Activated CD8-positive, alpha-beta memory T cell treated with anti-CD3 and anti-CD28 coated beads for 1 hour (primary cell): ENCODE measurements at regions not wholly inside any gene's neighbourhood (a gene's known extent, or its start where the extent isn't known, plus 50 kb on each side); places are given as distances from the start of the nearest gene placed in this dataset.
A peak's percentile ranks its signal among the peaks of the same experiment; 100 is the strongest.
"Not testable (repeated sequence)": the region's sequence is repeated elsewhere in the genome, so short reads cannot be mapped to it uniquely, and the experiment has no call there.

Experiments used
- DNase-seq, 2 donors: peaks; one replicate each; pipeline ENCODE4 v3.0.0-alpha.2; 2020; ENCODE audit warnings: low read depth in 1 of 2; ENCODE audit errors: extremely low read depth in 1 of 2

DNA sequence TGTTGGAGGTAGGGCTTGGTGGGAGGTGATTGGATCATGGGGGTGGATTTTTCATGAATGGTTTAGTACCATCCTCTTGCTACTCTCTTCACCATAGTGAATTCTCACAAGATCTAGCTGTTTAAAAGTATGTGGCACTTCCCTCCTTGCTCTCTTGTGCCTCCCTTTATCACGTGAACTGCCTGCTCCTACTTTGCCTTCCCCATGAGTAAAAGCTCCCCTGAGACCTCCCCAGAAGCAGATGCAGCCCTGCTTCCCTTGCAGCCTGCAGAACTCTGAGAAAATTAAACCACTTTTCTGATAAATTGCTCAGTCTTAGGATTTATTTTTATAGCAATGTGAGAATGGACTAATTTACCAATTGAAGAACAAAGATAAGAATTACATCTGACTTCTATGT lies 223.1 kb downstream of the RNF144A start:
- DNase-seq: no peak

DNA sequence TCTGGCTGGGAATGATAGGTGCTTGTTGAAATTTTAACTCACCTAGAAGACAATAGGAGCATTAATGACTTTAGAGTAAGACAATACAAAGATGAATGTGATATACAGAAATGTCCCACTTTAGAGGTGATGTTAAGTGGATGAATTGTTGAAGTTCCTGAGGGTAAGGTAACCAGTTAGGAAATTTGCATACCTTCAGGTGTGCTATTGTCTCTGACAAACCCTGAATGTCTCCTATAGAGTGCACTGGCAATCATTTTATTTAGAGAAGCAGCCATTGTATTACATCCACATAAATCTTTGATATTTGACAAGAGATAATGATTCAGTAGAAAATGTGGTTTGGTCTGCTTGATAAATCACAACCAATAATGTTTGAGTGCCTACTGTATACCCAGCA lies 228.5 kb downstream of the RNF144A start:
- DNase-seq: no peak

DNA sequence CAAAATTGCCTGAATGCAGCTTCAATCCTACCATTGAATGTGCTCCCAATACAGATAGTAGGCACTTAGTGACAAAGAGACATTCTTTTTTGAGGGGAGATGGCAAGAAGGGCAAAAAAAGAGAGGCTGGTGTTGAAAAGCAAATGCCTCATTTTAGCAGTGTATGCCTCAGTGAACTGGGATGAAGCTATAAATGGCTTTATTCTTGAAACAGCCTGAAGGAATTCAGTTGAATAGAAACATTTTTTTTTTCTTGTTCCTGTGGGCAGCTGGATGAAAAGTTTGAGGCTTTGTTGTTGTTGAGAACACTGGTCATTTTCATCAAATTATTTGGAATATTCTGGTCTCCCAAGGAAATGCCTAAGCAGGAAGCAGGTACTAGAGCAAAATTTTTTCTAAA lies 228.9 kb downstream of the RNF144A start:
- no peak for DNase-seq

DNA sequence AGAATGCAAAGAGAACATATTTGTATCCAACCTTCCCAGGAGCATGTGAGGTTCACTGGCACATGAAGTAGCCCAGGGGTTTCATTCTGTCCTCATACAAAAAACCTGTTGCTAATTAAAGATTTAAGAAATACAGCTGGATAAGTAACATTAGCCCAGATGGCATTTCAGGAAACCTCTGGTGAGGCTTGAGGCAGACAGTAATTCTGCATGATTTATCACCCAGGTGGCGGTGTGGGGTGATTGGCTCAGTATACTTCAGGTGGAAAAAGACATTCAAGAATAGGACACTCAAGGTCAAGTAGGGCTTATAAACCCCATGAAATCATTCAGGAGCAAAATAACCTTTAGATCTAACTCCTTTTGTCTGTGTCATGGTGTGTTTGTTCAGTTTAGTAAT lies 237.4 kb downstream of the RNF144A start:
- no peak for DNase-seq

DNA sequence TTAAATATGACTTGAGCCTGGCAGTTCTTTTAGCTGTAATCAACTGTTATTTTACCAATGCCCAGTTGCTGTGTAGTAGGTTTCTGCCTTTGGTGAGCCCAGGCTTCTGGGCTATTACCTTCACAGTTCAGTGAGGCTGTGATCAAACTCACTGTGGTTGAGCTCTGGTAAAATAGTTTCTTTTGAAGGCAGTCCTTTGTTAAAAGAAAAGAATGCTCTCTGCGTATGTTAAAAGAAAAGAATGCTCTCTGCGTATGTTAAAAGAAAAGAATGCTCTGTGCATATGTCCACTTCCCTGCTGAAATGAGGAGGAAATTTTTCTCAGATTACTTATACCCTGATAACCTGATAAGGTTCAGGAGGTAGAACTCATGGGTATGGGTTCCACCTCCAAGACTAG lies 244.3 kb downstream of the RNF144A start:
- no peak for DNase-seq

DNA sequence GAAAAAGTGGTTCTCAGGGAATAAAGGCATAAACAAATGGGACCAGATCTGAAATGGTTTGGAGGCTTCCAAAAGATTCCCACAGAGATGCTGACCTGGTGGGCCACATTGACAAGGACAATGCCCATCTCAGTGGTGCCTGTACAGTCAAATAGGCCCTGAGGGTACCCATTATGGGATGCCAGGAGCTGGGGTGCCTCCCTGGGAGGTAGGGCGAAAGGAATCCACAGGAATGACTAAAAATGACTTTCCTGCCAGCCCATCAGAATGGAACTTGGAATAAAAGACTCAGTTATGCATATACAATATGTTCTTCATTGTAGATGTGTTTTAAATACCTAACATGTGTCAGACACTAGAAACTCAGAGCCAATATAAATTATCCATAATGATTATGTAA lies 248.5 kb downstream of the RNF144A start:
- DNase-seq: no peak

DNA sequence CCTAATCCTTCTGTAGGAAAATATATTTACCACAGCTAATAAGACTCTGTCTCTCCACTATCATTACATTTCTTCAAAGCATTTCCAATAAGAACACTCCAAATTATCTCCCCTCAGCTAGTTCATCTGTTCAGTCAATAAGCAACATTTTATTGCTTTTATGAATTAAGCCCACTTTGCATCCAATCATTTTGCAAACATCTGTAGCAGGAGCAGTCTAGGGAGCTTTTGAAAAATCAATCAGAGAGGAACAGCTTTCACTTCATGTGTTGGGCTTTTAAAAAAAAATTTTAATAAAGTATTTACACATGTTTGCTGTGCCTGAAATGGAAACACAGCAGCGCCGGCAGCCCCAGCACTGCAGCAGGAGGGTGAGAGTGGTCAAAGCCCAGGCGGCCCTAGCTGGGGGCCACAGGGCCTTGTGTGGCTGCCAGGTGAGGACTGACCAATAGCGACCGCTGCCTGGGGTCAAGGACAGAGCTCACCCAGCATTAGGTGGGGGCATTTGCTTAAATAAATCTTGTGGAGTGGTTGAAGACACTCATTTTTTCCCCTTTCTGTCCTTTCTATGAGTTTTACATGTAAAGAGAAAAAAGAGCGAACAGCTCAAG lies 250.7 kb downstream of the RNF144A start:
- no peak for DNase-seq

DNA sequence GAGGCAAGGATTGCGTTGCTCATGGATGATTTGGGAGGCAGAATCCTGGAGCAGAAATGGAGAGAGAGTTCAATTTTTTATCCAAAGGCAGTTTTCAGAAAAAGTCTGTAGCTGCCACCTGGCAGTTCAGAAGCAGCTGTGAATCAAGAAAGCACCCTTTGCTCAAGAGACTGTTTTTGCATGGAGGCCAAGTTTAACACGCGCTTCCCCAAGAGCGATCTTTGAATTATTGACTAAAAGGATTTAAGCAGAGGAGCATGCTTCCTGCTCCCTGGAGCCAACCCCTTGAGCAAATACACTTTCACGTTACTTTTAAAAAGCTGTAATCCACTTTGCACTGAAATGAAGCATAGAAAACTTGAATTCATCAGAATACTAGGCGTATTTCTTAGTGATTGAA lies 252.4 kb downstream of the RNF144A start:
- DNase-seq: no peak

DNA sequence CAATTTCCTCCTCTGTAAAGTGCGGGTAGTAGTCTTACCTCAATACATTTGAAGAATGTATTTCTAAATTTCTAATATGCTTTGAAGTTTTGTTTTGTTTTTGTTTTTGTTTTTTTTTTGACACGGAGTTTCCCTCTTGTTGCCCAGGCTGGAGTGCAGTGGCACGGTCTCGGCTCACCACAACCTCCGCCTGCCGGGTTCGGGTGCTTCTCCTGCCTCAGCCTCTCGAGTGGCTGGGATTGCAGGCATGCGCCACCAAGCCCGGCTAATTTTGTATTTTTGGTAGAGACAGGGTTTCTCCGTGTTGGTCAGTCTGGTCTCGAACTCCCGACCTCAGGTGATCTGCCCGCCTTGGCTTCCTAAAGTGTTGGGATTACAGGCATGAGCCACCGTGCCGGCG lies 261.8 kb downstream of the RNF144A start:
- DNase-seq: not testable (repeated sequence)

DNA sequence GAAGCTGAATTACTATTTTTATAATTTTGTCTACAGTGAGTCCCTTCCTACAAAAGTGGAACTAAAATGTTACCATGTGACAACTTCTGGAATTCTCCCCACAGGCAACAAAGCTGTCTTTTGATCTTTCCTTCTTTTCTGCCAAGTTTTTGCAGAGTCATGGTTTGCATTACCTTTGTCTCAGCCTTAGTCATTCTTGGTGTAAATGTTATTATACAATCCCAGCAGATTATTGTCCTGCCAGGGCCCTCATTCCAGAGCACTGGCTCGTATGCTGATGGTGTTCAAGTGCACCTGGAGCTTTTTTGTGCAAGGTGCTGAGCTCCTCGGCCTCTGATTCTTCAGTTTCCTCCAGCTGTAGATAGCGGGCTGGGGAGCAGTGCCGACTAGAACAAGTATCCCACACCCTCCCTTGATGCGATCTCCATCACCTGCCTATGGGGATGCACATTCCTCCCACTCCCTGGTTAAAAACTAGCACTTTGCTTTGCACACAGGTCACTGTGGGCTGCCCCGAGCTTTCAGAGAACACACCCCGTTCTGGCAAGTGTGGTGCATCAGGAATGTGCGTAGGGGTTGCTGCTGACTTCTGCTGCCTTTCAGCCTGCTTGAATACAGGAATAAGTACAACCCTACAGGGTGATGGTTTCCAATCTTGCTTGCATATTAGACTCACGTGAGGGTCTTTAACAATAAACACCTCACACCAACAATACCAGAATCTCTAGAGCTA lies 263.6 kb downstream of the RNF144A start:
- DNase-seq: no peak

DNA sequence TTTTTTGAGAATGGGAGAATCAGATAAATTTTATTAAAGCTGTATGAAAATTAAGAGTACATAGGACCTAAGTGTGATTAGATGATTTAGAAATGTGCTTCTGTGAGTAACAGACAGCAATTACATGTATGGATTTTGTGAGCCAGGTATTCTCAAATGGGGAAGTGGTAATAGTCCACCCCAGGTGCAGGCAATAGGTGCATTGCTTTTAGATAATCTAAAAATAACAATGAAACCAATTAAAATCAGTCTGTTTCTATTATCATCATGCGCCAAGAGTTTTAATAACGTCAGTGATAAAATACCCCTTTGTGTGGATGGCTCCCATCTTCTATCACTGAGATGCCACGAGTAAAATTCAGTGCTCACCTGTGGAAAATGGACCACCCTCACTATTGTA lies 265.3 kb downstream of the RNF144A start:
- DNase-seq: no peak

DNA sequence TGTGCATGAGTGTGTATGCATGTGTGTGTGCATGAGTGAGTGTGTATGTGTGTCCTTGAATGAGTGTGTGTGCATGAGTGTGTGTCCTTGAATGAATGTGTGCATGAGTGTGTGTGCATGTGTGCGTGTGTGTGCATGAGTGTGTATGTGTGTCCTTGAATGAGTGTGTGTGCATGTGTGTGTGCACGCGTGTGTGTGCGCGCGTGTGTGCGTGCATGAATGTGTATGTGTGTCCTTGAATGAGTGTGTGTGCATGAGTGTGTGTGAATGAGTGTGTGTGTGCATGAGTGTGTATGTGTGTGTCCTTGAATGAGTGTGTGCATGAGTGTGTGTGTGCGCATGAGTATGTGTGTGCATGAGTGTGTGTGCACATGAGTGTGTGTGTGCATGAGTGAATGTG lies 271.9 kb downstream of the RNF144A start:
- DNase-seq: no peak

DNA sequence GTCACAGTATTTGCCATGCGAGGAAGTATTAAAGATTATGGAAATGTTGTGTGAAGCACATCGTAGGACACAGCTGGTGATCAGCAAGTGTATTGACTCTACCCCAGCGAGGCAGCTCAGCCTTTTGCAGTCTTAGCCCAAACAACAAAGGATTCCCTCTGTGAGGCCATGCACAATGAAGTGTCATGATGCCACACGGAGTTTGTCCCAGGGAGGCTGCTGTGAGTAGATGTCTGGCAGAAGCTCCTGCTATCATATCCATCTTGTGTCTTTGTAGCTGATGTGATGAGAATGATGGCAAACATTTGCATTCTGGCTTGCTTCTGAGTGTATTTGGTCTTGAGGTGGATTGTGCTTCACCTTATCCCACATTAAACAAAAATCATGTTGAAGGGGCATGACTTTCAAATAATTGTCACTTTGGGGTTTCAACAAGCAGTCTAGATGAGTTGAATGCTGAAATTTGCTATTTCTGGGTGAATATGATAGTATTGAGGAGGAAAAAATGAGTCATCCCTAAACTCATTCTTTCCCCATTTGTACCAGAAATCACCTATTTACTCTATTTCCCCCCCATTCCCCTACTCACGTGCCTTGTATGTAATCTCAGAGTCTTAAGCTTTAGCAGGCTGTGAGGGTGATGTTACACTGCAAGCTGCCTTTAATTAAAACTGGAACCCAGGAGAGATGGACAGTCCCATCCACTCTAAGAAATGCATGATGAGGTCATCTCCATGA lies 273.5 kb downstream of the RNF144A start:
- no peak for DNase-seq

DNA sequence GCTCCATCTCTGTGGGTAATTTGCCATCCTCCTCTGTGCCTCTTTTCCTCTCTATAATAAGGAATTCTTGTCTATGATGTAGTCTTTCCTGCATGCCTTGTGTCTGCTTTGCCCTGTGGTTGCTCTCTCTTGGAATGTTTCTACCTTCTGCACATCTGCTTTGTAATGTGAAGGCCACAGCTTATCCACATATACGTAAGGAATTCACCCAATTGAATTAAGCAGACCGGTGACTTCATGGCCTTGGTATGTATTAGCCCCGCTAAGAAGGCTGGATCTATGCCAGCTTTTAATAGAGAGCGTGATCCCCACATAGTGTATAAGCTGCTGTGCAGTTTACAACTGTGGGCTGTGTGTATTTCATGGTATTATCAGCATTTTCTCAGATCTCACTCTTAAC lies 274.7 kb downstream of the RNF144A start:
- DNase-seq: no peak

DNA sequence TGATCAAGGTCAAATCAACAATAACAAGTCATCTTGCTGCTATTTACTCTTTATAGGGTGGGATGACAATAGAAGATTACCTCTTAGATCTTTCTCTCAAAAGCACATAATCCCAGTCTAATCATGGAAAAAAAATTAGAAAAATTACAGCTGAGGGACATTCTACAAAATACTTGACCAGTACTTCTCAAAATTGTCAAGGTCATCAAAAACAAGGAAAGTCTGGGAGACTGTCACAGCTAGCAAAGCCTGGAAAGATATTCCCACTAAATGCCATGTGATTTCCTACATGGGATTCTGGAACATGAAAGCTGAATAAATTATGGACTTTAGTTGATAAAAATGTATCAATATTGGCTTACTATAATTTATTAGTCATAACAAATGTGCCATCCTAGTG lies 276.2 kb downstream of the RNF144A start:
- DNase-seq: no peak

DNA sequence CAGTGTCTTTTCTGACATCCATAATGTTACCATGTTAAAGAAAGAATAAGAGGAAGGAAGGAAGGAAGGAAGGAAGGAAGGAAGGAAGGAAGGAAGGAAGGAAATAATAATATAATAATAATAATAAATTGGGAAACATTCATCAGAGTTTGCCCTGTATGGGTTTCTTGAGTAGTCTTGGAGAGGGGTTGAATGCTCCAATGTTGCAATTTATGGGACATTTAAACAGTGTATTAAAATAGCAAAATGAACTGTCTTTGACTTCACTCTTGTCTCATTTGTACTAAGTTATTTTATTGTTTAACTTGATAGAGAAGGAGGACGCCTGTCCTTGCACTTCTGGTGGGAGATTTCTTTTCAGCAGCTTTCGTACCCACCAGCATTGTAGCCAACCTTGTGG lies 277.7 kb downstream of the RNF144A start:
- DNase-seq: no peak

DNA sequence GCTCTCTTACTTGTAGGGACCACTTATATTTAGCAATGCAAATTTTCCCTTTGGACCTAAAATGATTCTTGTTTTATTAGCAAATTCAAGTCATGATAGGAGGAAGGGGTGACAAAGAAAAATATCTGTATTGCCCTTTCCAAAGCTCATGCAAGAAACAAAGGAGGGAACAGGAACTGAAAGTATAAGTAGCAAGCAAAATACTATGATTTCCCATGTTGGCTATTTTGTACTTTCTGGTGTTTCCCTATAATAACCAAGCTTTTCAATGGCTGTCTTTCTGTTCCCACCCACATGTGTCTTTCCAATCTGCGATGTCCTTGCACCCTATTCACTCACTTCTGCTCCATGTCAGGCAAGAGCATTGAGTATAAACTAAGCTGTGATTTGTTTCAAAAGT lies 279.7 kb downstream of the RNF144A start:
- DNase-seq: no peak

DNA sequence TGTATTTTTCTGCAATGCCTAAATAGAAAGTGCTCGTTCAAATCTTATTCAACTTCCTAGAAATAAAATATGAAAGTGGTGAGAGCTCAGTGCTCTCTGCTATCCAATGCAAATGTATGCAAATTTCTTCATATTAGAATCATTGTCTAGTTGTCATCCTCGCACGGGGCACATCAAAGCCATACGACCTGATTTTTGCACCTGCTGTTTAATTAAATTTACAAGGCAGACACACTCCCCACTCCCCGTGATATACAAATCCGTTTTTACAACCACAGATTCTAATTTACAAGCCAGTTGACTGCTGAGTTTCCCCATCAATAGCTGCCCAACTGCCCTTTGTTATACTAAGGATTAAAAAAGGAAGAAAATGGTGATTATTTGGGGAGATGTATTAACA lies 284.6 kb downstream of the RNF144A start:
- no peak for DNase-seq

DNA sequence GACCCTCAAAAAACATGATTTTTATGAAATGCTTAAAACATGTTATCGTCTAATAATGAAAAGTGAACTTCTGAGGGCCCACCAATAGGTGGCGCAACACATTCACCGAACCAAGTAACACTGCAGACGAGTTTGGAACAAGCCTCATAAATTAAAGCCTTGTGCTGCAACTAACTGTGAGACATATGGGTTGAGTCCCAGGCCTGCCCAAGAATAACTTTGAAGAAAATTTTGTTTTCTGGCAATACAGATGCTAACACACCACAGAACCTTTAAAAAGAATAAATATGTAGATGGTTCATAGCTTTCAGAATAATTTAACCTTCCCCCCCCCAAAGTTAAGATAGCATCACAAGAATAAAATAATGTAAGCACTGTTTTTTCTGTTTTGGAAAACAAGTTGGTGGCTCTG lies 285.9 kb downstream of the RNF144A start:
- peak; percentile 21 to 40 for DNase-seq

DNA sequence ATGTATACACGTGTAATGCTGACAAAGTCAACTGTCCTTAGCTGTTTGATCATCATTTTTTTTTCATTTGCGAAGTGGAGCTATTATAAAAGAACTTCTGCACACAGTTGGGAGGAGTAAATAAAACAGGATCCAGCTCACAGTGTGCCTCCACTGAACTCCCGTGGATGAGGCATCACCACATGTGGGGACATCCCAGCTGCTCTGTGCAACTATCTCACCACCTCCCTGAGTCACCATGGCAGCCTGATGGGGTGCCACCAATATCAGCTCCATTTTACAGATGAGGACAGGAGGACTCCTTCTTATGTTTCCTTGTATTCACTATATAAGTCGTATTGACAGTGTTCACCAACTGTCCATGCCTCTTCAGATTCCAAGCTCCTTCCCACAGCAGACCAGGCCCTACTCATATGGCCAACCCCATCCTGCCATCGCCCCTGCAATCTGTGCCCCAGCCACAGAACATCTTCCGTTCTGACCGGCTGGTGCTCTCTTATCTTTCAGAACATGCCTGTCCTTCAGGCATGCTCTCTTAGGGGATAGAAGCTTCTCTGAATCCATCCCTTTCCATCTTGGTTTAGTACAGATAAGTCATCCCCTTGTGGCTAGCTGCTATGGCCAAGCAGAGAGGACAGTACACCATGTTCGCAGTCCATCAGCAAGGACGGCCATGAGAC lies 288.1 kb downstream of the RNF144A start:
- no peak for DNase-seq

DNA sequence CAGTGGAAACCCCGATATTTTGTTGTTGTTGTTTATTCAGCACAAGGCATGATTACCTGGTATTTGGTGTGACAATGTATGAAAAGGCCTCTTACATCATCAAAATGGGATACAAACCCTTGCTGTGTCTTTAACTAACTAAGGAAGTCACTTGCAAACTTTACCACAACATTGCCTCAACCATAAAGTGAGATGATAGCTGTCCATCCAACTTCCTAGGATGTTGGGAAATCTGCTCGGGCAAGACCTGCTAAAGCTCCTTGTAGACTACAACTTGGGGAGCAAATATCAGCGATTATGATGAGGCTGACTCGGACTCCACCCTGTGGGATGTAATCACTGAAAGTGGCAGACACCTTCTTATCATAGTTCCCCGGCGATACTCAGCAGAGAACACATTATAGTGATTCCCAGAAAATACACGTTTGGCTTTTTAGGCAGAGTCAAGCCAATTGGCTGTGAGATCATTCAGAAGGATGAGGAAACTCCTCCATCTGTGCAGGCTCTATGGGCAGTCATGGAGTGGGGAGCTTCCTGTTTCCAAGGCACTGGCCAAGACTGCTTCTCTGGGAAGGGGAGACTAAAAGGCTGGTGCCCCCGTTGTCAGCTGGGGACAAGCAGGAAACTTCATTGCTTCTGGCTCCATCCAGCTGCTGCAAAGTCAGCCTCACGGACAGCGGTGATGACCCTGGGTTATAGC lies 289.0 kb downstream of the RNF144A start:
- no peak for DNase-seq
